GM21737 (cell line): ENCODE measurements at regions not wholly inside any gene's neighbourhood (a gene's known extent, or its start where the extent isn't known, plus 50 kb on each side); places are given as distances from the start of the nearest gene placed in this dataset.
A peak's percentile ranks its signal among the peaks of the same experiment; 100 is the strongest.
"Not testable (repeated sequence)": the region's sequence is repeated elsewhere in the genome, so short reads cannot be mapped to it uniquely, and the experiment has no call there.

Experiments used
- ATAC-seq: cut with Tn5 transposase; IDR thresholded peaks from one replicate; pipeline ENCODE4 v1.9.1; 2021; ENCODE audit warnings: mild to moderate bottlenecking, moderate library complexity; ENCODE audit not compliant: unreplicated experiment

DNA sequence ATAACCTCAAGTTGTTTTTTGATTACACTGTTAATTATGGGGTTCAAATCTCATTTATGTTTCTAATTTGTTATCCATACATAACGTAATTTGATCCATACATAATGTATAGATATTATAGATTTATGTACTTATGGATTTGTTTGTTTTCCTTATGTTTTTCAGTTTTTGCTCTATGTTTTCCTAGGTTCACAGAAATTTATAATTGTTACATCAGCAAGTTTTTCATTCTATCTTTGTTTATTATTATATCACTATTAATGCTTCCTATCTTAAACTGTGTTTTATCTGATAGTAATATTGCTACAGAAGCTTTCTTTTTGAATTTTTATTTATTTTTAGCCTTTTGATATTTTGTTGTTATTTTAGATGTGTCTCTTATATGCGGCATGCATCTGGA, 194.3 kb upstream of the SOX21 start:
- ATAC-seq = no peak

DNA sequence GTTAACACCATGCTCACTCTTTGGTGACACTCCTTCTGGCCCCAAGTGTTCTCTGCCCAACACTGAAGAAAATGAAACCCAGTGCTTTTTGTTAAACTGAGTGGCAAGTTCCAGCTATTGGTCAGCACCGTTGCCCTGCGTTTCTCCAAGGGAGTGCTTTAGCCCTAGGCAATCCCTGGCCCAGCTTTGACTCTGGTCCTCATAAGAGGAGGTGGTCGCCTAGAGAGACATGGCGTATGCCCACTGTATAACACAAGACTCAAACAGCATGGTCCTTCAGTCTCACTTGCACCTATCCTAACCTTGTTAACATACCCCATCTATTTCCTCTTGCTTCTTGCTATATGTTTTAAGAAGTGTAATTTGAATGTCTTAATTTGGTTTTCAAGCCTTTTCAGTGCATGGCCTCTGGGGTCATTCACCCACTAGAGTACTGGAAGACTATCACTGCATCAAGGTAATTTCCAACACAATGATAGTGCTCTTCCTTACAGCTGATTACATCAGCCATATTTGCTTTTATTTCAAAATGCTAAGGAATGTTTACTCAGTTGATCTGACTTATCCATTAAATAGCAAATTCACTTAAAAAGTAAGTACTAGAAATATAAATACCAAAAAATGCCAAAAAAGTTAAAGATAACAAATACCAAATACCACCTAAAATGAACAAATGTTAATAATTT, 190.5 kb upstream of the SOX21 start:
- no peak for ATAC-seq

DNA sequence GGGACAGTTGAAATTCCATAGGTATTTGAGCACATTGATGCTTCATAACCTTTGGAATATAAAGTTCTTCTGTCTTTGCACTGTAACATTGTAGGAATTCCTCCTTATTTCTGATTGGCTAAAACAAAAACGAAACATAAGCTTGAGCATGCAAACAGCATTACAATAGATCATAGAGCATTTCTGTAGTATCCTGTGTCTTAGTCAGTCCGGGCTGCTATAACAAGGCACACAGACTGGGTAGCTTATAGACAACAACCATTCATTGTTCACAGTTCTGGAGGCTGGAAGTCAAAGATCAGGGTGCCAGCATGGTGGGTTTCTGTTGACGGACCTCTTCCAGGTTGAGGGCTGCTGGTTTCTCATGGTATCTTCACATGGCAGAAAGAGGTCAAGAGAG, 188.7 kb upstream of the SOX21 start:
- no peak for ATAC-seq

DNA sequence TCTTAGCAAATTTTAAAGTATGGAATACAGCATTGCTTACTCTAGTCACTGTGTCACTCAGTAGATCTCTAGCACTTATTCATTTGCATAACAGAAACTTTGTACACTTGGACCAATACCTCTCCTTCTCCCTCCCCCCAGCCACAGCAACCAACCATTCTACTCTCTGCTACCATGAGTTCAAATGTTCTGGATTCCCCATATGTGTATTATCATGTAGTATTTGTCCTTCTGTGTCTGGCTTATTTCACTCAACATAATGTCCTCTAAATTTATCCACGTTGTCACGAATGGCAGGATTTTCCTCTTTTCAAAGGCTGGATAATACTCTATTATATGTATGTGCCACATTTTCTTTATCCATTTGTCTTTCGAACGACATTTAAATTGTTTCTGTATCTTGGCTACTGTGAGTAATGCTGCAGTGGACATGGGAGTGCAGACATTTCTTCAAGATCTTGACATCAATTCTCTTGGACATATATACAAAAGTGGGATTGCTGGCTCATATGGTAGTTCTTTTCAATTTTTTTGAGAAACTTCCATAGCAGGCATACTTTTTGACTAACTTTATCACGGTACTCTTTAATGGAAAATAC, 184.5 kb upstream of the SOX21 start:
- ATAC-seq = no peak

DNA sequence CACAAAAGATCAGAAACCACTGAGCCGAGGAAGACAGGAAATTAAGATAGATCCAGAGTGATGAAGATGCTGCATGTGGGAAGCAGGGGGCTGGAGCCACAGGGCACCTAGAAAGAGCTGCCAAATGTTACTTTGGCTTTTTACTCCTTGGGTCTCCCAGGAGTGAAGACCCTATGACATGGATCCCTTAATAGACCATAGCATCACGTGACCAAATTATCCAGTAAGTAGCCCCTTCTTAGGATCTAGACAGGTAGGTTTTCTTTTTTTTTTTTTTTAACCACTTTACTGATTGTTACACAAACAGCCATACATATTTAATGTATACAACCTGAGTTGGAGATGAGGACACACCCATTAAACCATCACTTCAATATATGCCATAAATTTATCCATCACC, 183.9 kb upstream of the SOX21 start:
- no peak for ATAC-seq

DNA sequence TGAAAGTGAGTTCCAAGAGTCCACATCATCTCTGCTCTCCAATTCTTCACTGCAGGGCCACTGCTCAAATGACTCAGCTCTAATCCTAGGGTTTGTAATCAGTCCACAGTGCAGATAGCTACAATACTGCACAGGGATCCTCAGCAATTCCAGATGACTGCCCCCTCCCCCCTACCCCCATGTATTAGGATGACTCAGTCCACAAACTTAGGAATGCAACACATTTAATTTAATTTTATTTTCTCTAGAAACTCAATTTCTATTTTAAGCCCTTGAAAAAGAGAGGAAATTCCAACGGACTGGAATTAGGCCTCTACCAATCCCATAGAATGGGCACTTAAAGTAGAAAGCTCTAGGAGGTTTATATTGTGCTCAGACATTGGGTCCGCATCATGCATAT, 173.8 kb upstream of the SOX21 start:
- no peak for ATAC-seq

DNA sequence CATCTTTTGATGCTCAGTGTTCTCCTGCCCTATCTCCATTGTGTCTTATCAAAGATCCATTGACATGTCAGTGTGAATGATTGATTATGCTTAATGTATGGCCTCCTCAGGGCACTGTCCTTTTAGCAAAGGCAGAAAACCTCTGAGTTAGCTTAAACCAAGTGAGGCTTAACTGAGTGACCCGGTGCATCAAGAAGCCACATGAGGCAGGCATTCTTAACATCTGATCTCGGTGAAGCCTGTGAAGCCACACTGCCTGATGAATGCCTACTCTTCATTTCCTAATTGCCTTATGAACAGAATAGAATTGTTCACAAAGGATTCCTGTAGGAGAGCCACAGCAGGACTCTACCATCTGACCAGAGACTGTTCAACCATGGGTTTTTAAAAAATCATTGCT, 168.1 kb upstream of the SOX21 start:
- ATAC-seq = no peak

DNA sequence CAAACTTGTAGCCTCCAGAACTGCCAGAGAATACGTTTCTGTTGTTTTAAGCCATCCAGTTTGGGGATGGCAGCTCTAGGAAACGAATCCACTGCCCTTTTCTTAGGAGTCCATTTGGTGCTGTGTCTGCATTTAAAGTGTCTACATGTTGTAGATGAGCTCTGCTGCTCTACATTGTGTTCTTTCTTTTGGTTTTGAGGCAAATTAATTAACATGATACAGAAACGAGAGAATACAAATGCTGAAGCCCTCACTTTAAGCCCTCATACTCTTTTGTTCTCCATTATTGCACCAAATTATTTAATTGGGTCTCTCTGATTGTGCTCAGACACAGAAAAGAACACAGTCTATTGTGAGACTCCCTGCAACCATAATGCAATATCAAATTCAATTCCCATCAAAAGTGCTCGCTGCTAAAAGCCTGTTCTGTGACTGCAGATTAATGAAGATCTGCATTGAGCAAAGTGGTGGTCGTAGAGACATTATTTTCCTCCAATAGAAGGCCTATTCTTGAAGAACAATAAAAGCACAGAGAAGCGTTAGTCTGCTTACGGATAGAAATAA, 166.3 kb upstream of the SOX21 start:
- ATAC-seq = no peak

DNA sequence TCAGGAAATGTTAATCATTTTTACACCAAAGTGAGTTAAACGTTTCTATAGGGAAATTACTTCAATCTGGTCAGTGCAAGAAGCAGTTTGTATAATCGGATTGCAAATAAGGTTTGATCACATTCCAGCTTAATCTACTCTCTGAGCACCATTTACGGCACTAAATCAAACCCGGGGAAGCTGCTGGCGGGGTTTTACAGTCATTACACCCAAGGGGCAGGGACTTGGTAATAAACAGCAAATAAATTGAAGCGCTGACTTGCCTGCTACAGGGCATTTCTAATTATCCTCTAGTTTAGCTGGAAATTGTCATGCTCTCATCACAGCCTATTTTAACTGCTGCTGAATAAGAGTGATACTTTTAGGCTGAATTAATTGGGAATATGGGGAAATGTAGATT, 152.1 kb upstream of the SOX21 start:
- no peak for ATAC-seq

DNA sequence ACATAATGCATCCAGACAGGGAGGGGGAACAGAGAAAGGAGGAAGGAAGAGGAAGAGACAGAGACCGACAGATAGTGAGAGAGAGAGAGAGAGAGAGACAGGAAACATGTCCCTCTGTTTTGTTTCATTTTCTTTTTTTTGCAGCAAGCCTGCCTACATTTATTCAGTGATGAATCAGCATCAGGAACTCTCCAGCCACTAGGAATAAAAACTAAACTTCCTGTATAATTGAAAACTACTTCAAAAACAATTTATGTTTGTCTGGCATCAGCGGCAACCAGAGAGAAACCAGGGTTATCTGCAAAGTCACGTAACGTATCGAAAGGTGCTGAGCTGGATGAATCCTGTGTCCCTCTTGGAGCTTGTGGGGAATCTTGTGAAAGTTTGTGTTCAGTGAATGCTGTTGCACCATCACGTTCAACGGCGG, 148.6 kb upstream of the SOX21 start:
- ATAC-seq = peak; percentile 65

DNA sequence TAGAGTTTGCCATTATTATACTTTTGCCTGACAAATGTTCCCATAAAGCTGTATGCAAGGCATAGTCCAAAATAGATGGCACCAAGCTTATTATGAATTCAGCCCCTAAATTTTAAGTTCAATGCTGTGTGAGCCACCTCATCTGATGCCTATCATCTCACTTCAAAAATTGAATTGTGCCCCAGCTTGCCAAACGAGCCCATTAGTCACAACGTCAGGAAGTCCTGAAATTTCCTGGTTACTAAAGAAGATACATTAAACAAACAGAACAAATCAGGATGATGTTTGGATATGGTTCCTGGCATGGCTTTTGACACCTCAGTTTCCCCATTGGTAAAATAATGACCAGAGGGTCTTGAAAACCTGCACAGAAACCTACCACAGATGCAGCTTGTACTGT, 147.5 kb upstream of the SOX21 start:
- no peak for ATAC-seq

DNA sequence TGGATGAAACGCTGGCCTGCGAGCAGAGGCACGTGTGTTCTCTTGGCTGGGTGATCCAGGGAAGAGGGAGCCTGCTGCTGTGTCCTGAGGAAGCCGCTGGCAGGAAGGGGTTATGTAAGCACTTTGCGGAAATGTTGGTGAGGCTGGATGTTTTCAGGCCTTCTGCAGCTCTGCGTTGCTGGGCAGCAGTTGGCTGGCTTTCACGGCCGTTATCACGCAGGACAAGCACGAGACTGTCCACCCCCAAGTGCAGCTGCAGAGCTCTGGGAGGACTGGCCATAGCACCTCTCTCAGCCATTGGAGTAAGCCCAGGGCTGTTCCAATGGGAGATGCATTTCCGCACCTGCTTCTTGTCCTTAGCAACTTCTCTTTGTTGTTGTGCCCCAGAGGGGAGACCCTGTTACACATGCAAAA, 146.9 kb upstream of the SOX21 start:
- no peak for ATAC-seq

DNA sequence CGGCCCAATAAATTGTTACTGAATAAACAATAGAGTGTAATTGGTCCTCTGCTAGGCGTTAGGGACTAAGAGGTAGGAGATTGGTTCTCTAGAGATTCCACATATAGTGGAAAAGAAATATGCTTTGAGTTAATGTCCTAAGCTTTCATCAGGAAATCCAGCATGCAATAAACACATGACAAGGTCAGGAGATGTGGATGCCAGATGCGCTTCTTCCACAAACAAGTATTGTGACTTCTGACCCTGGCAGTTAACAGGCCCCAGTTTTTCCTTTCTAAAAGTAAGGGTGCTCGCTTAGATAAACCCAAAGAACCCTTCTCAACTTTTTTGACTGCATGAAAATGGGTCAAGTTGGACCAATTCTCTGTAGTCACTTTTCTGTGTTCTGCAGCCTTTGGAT, 146.5 kb upstream of the SOX21 start:
- ATAC-seq = no peak

DNA sequence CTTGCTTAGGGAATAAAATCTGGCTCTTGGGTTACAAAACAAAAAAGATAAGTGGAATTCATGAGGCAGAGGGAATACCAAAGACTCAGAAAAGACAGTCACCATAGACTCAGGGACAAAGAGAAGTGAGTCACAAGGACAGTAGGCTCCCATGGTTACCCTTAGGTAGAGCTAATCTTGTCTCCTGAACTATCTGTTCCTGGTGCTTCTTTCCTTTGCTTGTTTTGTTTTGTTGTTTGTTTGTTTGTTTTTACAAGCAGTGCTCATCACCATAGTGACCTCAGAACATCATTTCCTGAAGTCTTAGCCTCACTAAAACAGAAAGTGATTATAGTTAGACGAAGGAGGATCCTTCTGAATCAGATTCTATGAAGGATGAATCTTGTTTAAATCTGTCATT, 142.3 kb upstream of the SOX21 start:
- ATAC-seq = no peak

DNA sequence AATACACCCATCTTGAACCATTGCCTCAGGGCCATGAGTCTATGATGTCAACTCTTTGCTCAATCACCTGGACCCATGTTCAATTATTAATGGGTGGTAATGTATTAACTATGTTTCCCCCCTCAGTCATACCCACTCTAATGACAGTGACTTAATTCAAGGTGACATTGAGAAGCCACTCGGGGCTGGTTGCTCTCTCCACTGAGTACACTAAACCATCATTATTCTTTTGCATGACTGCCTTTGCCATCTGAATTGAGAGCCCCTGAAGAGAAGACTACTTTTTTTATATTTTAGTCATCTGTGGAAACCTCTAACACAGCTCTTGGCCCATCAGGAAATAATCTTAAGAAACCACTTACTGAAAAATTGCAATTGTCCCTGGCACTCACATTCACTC, 139.2 kb upstream of the SOX21 start:
- no peak for ATAC-seq

DNA sequence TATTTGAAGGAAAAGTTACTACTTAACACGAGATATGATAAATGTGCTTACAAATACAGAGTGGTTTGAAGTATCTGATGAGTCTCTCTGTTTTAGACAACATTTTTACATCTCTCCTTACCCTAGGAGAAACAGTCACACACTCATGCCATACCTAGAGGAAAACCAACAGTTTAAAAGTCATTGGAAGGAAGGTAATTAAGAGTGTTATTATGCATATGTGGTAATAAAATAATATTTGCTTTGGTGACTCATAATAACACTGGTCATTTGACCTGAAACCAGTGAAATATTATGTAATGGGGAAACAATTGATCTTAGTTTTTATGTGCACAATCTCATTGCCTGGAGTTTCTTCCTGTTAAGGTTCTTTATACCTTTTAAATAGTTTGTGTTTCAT, 136.9 kb upstream of the SOX21 start:
- ATAC-seq = no peak

DNA sequence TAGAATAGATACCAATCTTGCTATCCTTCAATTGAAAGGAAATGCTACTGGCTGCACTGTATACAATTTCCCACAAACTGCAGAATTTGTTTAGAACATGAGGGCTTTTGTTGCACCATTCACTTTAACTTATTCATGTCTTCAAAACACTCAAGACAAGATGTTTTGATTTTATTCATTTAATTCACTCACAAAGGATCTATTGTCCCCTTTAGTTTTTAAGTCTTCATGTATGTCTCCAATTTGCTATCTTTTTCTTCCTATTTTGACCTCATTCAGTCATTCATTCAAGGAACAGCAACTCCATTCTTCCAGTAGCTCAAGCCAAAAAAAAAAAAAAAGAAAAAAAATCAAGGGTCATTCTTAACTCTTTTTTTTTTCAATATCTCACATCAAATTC, 130.6 kb upstream of the SOX21 start:
- no peak for ATAC-seq

DNA sequence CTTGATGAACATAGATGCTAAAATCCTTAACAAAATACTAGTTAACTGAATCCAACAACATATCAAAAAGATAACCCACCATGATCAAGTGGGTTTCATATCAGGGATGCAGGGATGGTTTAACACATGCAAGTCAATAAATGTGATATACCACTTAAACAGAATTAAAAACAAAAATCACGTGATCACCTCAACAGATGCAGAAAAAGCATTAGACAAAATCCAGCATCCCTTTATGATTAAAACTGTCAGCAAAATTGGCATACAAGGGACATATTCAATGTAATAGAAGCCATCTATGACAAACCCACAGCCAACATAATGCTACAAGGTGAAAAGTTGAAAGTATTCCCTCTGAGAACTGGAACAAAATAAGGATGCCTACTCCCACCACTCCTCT, 124.7 kb upstream of the SOX21 start:
- not testable (repeated sequence) for ATAC-seq

DNA sequence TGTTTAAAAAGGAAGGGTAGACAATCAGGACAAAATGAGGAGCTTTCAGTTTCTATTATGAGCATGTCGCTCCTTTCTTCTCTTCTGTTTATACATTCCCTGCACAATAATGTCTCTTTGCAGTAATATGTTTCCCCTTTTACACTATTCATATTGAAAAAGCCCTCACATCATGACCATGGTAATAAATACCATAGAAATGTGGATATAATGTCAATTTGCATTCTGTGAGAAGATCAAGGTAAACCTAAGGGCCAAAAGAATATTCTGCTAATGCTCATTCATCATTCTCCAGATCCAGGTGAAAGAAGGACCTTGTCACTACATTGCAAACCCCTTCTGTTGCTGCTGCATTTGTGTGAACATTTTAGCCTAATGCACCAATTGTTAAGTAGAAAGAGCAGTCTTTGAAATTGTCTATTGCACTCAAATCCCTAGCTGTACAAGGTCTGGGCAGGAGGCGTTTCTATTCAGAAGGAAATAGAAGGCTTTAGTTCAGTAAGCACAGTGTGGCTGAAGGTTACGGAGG, 117.6 kb upstream of the SOX21 start:
- no peak for ATAC-seq

DNA sequence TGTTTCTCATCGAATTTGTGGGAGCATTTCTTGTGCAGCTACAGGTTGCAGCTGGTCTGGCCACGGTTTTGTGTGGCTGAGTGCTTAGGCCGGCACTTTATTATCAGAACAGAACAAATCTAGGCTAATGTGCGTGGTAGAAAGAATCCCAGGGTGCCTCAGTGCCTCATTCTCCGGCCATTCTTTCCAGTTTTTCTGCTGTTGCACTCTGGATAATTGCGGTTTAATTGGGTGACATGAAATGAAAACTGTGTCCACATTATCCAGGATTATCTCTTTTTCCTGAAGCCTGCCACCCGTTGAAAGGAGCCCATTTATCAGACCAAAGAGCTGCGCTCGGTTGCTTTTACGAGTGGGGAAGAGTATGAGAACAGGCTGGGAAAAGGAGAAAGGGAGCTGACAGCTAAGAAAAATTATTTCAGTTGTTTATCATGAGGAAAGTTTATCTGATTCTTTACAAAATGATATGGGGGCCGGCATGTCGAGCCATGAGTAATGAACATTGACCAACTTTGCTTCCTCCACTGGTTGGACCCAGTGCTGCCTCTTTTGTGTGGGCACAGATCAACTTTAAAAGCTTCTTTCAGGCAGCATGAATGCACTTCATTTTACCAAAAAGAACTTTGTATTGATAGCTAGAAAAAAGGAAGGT, 117.0 kb upstream of the SOX21 start:
- ATAC-seq = no peak

DNA sequence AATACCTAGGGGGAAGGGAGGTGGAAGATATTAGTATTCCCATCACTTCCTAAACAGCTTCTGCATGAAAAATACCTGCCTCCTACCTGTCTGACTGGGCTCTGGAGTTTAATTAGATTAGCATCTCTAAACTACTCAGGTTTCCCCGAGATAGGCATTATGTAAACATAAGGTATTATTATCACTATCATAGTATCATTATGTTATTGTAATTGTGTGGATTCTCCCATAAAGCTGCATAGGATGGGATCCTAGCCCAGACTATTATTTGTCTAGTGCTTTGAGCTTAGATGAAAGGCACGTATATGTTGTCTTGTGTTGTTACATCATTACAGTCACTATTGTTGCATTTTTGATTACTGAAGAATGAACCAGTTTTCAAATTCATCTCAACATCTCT, 115.2 kb upstream of the SOX21 start:
- no peak for ATAC-seq

DNA sequence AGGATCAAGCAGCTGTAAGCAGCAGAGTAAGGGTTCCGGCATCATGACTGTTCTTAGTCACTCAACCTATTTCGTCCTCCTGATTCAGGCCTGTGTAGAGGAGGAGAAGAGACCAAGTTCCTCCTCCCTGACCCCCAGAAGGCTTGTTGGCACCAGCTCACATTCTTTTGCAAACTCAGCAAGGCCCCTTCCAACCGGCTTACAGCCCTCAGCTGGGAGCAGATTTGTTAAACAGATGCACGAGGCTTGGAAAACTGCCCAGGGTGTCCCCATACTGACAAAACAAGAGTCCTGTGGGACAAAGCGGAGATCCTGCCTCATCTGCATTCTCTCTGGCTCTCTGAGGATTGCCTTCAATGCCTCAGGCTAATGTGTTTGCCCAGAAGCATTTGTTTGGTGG, 113.2 kb upstream of the SOX21 start:
- no peak for ATAC-seq
